Upper lobe of left lung (tissue), 6 donors: ENCODE measurements at regions not wholly inside any gene's neighbourhood (a gene's known extent, or its start where the extent isn't known, plus 50 kb on each side); places are given as distances from the start of the nearest gene placed in this dataset.
A peak's percentile ranks its signal among the peaks of the same experiment; 100 is the strongest.
"Not testable (repeated sequence)": the region's sequence is repeated elsewhere in the genome, so short reads cannot be mapped to it uniquely, and the experiment has no call there.

Experiments used
- ATAC-seq, 2 donors: fragments of 200-7000 bp; cut with Tn5 transposase; one replicate each; pipeline ENCODE4 v1.9.1; 2022; ENCODE audit warnings: mild to moderate bottlenecking in 2 of 2, moderate library complexity in 2 of 2; ENCODE audit not compliant: low FRiP score in 2 of 2
- DNase-seq, 2 donors: peaks; one replicate each; pipeline ENCODE4 v3.0.0-alpha.2; 2019 to 2020
- H3K27ac ChIP-seq, 4 donors: fragments of 200-600 bp; sonication (generic); one replicate each; pipeline ENCODE4 v1.5.1; 2016 to 2019
- H3K27me3 ChIP-seq, 4 donors: fragments of 200-600 bp; sonication (generic); one replicate each; pipeline ENCODE4 v1.5.1; 2017 to 2019
- H3K36me3 ChIP-seq, 4 donors: fragments of 200-600 bp; sonication (generic); one replicate each; pipeline ENCODE4 v1.5.1; 2016 to 2019
- H3K4me1 ChIP-seq, 4 donors: fragments of 200-600 bp; sonication (generic); one replicate each; pipeline ENCODE4 v1.5.1; 2018 to 2019
- H3K4me3 ChIP-seq, 4 donors: fragments of 200-600 bp; sonication (generic); one replicate each; pipeline ENCODE4 v1.5.1; 2017 to 2019; ENCODE audit warnings: mild to moderate bottlenecking in 2 of 4, moderate library complexity in 1 of 4
- H3K9me3 ChIP-seq, 4 donors: fragments of 200-600 bp; sonication (generic); one replicate each; pipeline ENCODE4 v1.5.1; 2018 to 2019
- EP300 ChIP-seq, 4 donors: sonication (generic); formaldehyde crosslinking; IDR thresholded peaks; one replicate each; pipeline ENCODE4 v1.5.1; 2017; ENCODE audit warnings: antibody characterized with exemption in 4 of 4, control low read depth in 2 of 4
- POLR2A ChIP-seq, 4 donors: fragments of 450-650 bp; IDR thresholded peaks; one replicate each; pipeline ENCODE4 v1.5.1; 2016 to 2017; ENCODE audit warnings: antibody characterized with exemption in 4 of 4, mild to moderate bottlenecking in 2 of 4
- POLR2AphosphoS5 ChIP-seq, 2 donors: sonication (generic); formaldehyde crosslinking; IDR thresholded peaks; one replicate each; pipeline ENCODE4 v1.5.1; 2017; ENCODE audit warnings: antibody characterized with exemption in 2 of 2
- WGBS, 2 donors: methylation state at CpG; one replicate each; pipeline ENCODE4 v1.1.5; 2017 to 2018; 5-methylcytosine and 5-hydroxymethylcytosine counted together
- TF ChIP-seq, protein P1 (sequence below), 6 experiments: fragments of 450-650 bp in 4 of 6; fragments of 200-600 bp in 2 of 6; sonication (generic) in 2 of 6; IDR thresholded peaks; one replicate each; pipeline ENCODE4 v1.5.1; 2016 to 2019; ENCODE audit warnings: antibody characterized with exemption in 6 of 6
- donor health status: DM: no; HTN: no; CAD: no; lungs with moderate emphysema.
- donor health status: DM: no; HTN: yes; CAD: no; lungs with severe emphysema.

DNA sequence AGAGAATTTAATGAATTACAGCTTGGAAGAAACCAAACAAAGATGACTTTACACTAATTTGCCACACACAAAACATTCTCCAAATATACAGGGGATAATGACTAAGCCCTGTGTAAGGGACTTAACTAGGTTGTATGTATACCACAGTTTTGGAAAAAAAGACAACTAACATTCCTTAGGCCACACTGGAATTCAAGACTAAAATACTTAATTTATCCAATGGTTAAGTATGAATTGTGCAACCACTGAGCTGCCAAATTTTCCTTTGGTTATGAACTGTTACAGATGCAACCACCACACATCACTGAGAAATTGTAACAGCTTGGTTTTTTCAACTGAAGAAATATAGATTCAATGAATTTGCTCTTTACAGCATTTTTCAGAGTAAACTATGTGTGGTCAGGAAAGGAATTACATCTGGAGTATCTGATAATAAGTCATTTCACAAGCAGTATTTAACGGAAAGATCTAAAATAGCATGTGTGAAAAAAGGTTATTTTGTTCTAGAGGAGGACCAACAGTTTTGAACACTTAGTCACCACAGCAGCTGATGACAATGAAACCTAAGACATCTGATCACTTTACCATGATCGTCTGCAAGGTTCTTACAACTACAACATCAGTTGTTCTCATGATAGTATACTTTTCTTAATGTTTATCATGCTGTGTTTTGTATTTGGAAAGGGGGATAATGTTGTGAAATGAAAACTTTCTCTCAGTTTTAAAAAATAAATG lies 318.8 kb downstream of the BCKDHB start:
- 75 to 83% methylated on average over 2 of the region's 2 CpGs for WGBS, 2 donors
- TF ChIP-seq, protein P1, sequence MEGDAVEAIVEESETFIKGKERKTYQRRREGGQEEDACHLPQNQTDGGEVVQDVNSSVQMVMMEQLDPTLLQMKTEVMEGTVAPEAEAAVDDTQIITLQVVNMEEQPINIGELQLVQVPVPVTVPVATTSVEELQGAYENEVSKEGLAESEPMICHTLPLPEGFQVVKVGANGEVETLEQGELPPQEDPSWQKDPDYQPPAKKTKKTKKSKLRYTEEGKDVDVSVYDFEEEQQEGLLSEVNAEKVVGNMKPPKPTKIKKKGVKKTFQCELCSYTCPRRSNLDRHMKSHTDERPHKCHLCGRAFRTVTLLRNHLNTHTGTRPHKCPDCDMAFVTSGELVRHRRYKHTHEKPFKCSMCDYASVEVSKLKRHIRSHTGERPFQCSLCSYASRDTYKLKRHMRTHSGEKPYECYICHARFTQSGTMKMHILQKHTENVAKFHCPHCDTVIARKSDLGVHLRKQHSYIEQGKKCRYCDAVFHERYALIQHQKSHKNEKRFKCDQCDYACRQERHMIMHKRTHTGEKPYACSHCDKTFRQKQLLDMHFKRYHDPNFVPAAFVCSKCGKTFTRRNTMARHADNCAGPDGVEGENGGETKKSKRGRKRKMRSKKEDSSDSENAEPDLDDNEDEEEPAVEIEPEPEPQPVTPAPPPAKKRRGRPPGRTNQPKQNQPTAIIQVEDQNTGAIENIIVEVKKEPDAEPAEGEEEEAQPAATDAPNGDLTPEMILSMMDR (IDR thresholded peaks at IDR 0.05), result no peak
- no peak for TF ChIP-seq POLR2A (IDR thresholded peaks at IDR 0.05)
- no peak for TF ChIP-seq POLR2AphosphoS5 (IDR thresholded peaks at IDR 0.05)
- TF ChIP-seq EP300 (IDR thresholded peaks at IDR 0.05), result no peak
- Histone ChIP-seq H3K27me3 (no peaks in the 10 kb centered on the region), H3K4me1 (no peaks in the 10 kb centered on the region), H3K27ac (no peak overlapping the region), H3K9me3 (peaks cover 0 to 19% (median 14%) of the 10 kb centered on the region in 4 donors), H3K36me3 (no peaks in the 10 kb centered on the region), H3K4me3 (no peak overlapping the region)
- DNase-seq (no peak), ATAC-seq (peak in 1 of 2 donors; percentile 63)

DNA sequence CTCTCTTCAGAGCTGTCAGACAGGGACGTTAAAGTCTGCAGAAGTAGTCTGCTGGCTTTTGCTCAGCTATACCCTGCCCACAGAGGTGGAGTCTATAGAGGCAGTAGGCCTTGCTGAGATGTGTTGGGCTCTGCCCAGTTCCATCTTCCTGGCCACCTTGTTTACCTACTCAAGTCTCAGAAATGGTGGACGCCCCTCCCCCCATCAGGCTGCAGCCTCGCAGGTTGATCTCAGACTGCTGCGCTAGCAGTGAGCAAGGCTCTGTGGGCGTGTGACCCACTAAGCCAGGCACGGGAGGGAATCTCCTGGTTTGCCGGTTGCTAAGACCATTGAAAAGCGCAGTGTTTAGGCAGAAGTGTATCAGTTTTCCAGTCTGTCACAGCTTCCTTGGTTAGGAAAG lies 305.0 kb downstream of the BCKDHB start:
- Histone ChIP-seq H3K4me1 (no peaks in the 10 kb centered on the region), H3K36me3 (no peaks in the 10 kb centered on the region), H3K4me3 (no peak overlapping the region), H3K27ac (no peak overlapping the region), H3K9me3 (peaks cover 0 to 11% (median 4%) of the 10 kb centered on the region in 4 donors), H3K27me3 (no peaks in the 10 kb centered on the region)
- ATAC-seq (no peak), DNase-seq (no peak)
- WGBS, 2 donors, result 95% methylated on average over 8 of the region's 8 CpGs; no CpG with 5 or more reads in 1 of the 2 donors
- TF ChIP-seq POLR2AphosphoS5 (IDR thresholded peaks at IDR 0.05), result no peak
- TF ChIP-seq, protein P1 (IDR thresholded peaks at IDR 0.05), result no peak
- no peak for TF ChIP-seq EP300 (IDR thresholded peaks at IDR 0.05)
- TF ChIP-seq POLR2A (IDR thresholded peaks at IDR 0.05), result no peak

DNA sequence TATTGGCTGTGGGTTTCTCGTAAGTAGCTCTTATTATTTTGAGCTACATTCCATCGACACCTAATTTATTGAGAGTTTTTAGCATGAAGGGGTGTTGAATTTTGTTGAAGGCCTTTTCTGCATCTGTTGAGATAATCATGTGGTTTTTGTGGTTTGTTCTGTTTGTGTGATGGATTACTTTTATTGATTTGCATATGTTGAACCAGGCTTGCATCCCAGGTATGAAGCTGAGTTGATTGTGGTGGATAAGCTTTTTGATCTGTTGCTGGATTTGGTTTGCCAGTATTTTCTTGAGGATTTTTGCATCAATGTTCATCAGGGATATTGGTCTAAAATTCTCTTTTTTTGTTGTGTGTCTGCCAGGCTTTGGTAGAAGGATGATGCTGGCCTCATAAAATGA lies 301.5 kb downstream of the BCKDHB start:
- not testable (repeated sequence) for H3K4me3 ChIP-seq, H3K36me3 ChIP-seq, H3K27ac ChIP-seq, DNase-seq, H3K27me3 ChIP-seq, ATAC-seq, H3K4me1 ChIP-seq
- peaks cover 0 to 14% (median 4%) of the 10 kb centered on the region in 4 donors for H3K9me3 ChIP-seq
- WGBS, 2 donors, result 89 to 98% methylated on average over 2 of the region's 2 CpGs

DNA sequence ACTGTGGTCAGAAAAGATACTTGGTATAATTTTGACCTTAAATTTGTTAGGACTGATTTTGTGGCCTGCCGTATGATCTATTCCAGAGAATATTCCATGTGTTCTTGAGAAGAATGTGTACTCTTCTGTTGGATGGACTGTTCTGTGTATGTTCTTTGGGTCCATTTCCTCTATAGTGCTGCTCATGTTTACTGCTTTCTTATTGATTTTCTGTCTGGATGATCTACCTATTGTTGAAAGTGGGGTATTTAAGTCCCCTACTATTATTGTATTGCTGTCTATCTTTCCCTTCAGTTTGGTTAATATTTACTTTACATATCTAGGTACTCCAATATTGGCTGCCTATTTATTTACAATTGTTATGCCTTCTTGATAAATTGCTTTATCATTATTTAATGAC lies 298.4 kb downstream of the BCKDHB start:
- no peaks in the 10 kb centered on the region for H3K4me1 ChIP-seq
- H3K9me3 ChIP-seq, result peaks cover 0 to 7% (median 5%) of the 10 kb centered on the region in 4 donors
- no peak overlapping the region for H3K27ac ChIP-seq
- no peak overlapping the region for H3K4me3 ChIP-seq
- DNase-seq (no peak), ATAC-seq (no peak)
- 84 to 100% methylated on average over 1 of the region's 1 CpG for WGBS, 2 donors
- TF ChIP-seq, protein P1 (IDR thresholded peaks at IDR 0.05), result no peak
- TF ChIP-seq EP300 (IDR thresholded peaks at IDR 0.05) (no peak), POLR2AphosphoS5 (IDR thresholded peaks at IDR 0.05) (no peak), POLR2A (IDR thresholded peaks at IDR 0.05) (no peak)
- H3K36me3 ChIP-seq, result no peaks in the 10 kb centered on the region
- no peaks in the 10 kb centered on the region for H3K27me3 ChIP-seq

DNA sequence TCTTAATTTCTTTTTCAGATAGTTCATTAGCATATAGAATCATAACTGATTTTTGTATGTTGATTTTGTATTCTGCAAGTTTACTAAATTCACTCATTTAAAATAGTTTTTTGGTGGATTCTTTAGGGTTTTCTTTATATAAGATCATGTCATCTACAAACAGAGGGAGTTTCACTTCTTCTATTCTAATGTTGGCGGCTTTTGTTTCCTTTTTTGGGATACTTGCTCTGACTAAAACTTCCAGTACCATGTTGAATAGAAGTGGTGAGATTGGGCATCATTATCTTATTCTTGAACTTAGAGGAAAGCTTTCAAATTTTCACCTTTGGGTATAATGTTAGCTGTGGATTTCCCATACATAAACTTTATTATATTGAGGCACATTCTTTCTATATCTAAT lies 296.9 kb downstream of the BCKDHB start:
- H3K36me3 ChIP-seq, result no peaks in the 10 kb centered on the region
- DNase-seq, result no peak
- H3K4me1 ChIP-seq, result no peaks in the 10 kb centered on the region
- no peak for ATAC-seq
- H3K9me3 ChIP-seq, result peaks cover 0 to 7% (median 5%) of the 10 kb centered on the region in 4 donors
- H3K27ac ChIP-seq, result no peak overlapping the region
- no peak for TF ChIP-seq EP300 (IDR thresholded peaks at IDR 0.05)
- TF ChIP-seq POLR2AphosphoS5 (IDR thresholded peaks at IDR 0.05), result no peak
- TF ChIP-seq POLR2A (IDR thresholded peaks at IDR 0.05), result no peak
- TF ChIP-seq, protein P1 (IDR thresholded peaks at IDR 0.05), result no peak
- no peak overlapping the region for H3K4me3 ChIP-seq
- whole genome bisulfite sequencing, 2 donors, result 86 to 96% methylated on average over 1 of the region's 1 CpG
- no peaks in the 10 kb centered on the region for H3K27me3 ChIP-seq
